ENCODE measurements at regions not wholly inside any gene's neighbourhood (a gene's known extent, or its start where the extent isn't known, plus 50 kb on each side); places are given as distances from the start of the nearest gene placed in this dataset.
A peak's percentile ranks its signal among the peaks of the same experiment; 100 is the strongest.

- Histone ChIP-seq H3K4me3 (ENCODE audit: low read length) (no peak overlapping the region), H3K36me3 (ENCODE audit: control insufficient read depth, insufficient read depth, low read length) (no peaks in the 10 kb centered on the region), H3K27me3 (ENCODE audit: control insufficient read depth, insufficient read depth, low read length) (no peaks in the 10 kb centered on the region), H3K4me1 (ENCODE audit: control insufficient read depth, insufficient read depth, low read length) (peaks cover 3% of the 10 kb centered on the region), H3K27ac (ENCODE audit: low read length) (no peak overlapping the region), H3K9me3 (replicated peaks; ENCODE audit: control insufficient read depth, low read depth, low read length) (no peaks in the 10 kb centered on the region)
- 71% methylated on average over 5 of the region's 5 CpGs for WGBS (ENCODE audit: insufficient coverage)
- no peak for DNase-seq
Measured at GRCh38 chr2:147389218-147389617, 455.6 kb upstream of the ACVR2A start.

- Histone ChIP-seq H3K36me3 (ENCODE audit: control insufficient read depth, insufficient read depth, low read length) (no peaks in the 10 kb centered on the region), H3K27ac (ENCODE audit: low read length) (no peak overlapping the region), H3K4me1 (ENCODE audit: control insufficient read depth, insufficient read depth, low read length) (peaks cover 3% of the 10 kb centered on the region), H3K4me3 (ENCODE audit: low read length) (no peak overlapping the region), H3K9me3 (replicated peaks; ENCODE audit: control insufficient read depth, low read depth, low read length) (no peaks in the 10 kb centered on the region), H3K27me3 (ENCODE audit: control insufficient read depth, insufficient read depth, low read length) (no peaks in the 10 kb centered on the region)
- no peak for DNase-seq
- WGBS (ENCODE audit: insufficient coverage) = no CpG with 5 or more reads among the region's 2 CpGs
Measured at GRCh38 chr2:147388217-147388616, 456.6 kb upstream of the ACVR2A start.

DNA sequence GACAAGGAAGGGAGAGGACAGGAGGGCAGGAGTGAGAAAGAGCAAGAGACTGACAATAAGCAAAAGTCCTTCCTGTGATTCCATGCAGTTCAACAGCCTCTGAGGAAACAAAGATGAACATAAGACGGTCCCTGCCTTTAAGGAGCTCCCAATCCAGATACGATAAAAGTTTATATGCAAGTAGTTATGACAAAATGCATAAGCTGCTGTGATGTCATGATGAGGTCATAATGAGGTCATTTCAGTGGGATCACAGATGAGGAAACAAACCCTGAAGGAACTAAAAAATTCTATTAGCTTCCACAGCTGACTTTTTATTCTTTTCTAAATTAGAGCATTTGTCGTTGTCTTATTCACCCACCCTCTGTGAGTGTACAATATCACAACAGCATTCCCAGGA lies 458.5 kb upstream of the ACVR2A start:
- Histone ChIP-seq H3K27ac (ENCODE audit: low read length) (no peak overlapping the region), H3K9me3 (replicated peaks; ENCODE audit: control insufficient read depth, low read depth, low read length) (no peaks in the 10 kb centered on the region), H3K36me3 (ENCODE audit: control insufficient read depth, insufficient read depth, low read length) (no peaks in the 10 kb centered on the region), H3K4me3 (ENCODE audit: low read length) (no peak overlapping the region), H3K4me1 (ENCODE audit: control insufficient read depth, insufficient read depth, low read length) (peaks cover 3% of the 10 kb centered on the region), H3K27me3 (ENCODE audit: control insufficient read depth, insufficient read depth, low read length) (no peaks in the 10 kb centered on the region)
- 95% methylated on average over 2 of the region's 3 CpGs for WGBS (ENCODE audit: insufficient coverage)
- no peak for DNase-seq

- no peak overlapping the region for H3K27ac ChIP-seq (ENCODE audit: low read length)
- WGBS (ENCODE audit: insufficient coverage) = no CpG with 5 or more reads among the region's 1 CpG
- no peak overlapping the region for H3K4me3 ChIP-seq (ENCODE audit: low read length)
- no peak for DNase-seq
- no peaks in the 10 kb centered on the region for H3K27me3 ChIP-seq (ENCODE audit: control insufficient read depth, insufficient read depth, low read length)
- H3K36me3 ChIP-seq (ENCODE audit: control insufficient read depth, insufficient read depth, low read length) = no peaks in the 10 kb centered on the region
- H3K9me3 ChIP-seq (replicated peaks; ENCODE audit: control insufficient read depth, low read depth, low read length) = no peaks in the 10 kb centered on the region
- H3K4me1 ChIP-seq (ENCODE audit: control insufficient read depth, insufficient read depth, low read length) = peaks cover 3% of the 10 kb centered on the region
Measured at GRCh38 chr2:147385600-147385999, 459.2 kb upstream of the ACVR2A start.

DNA sequence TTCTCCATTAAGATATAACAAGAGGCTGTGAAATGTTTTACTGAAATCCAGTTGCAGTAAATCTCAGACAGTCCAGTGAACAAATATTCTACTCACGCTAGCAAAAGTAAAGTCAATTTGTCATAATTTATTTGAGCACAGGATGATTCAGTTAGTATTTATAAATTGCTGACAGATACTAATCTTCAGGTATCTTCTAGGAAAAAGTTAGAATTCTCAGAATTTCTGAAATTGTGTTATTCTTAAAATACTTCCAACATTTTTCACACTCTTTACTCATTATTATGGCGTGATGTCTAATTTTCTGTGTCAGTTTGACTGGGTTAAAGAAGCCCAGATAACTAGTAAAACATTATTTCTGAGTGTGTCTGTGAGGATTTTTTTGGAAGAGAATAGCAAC lies 460.2 kb upstream of the ACVR2A start:
- Histone ChIP-seq H3K4me1 (ENCODE audit: control insufficient read depth, insufficient read depth, low read length) (peaks cover 3% of the 10 kb centered on the region), H3K4me3 (ENCODE audit: low read length) (no peak overlapping the region), H3K27ac (ENCODE audit: low read length) (no peak overlapping the region), H3K36me3 (ENCODE audit: control insufficient read depth, insufficient read depth, low read length) (no peaks in the 10 kb centered on the region), H3K27me3 (ENCODE audit: control insufficient read depth, insufficient read depth, low read length) (no peaks in the 10 kb centered on the region), H3K9me3 (replicated peaks; ENCODE audit: control insufficient read depth, low read depth, low read length) (no peaks in the 10 kb centered on the region)
- DNase-seq = no peak
- no CpG with 5 or more reads among the region's 2 CpGs for WGBS (ENCODE audit: insufficient coverage)

GRCh38 chr2:147382322-147382948 lies 462.4 kb upstream of the ACVR2A start:
- H3K27me3 ChIP-seq (ENCODE audit: control insufficient read depth, insufficient read depth, low read length) = no peaks in the 10 kb centered on the region
- H3K4me3 ChIP-seq (ENCODE audit: low read length) = no peak overlapping the region
- H3K4me1 ChIP-seq (ENCODE audit: control insufficient read depth, insufficient read depth, low read length) = no peaks in the 10 kb centered on the region
- DNase-seq = peak; percentile 5
- WGBS (ENCODE audit: insufficient coverage) = 75% methylated on average over 2 of the region's 3 CpGs
- no peaks in the 10 kb centered on the region for H3K9me3 ChIP-seq (replicated peaks; ENCODE audit: control insufficient read depth, low read depth, low read length)
- no peak overlapping the region for H3K27ac ChIP-seq (ENCODE audit: low read length)
- H3K36me3 ChIP-seq (ENCODE audit: control insufficient read depth, insufficient read depth, low read length) = no peaks in the 10 kb centered on the region

DNA sequence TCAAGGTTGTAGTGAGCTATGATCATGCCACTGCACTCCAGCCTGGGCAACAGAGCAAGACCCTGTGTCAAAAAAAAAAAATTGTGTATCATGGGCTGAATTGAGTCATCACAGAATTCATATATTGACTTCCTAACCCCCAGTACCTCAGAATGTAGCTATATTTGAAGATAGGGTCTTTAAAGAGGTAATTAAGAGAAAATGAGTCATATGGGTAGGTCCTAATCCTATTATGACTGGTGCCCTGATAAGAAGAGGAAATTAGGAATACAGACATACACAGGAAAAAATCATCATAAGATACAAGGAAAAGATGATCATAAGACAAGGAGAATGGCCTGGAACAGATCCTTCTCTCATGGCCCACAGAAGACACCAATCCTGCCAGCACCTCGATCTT lies 466.4 kb upstream of the ACVR2A start:
- H3K9me3 ChIP-seq (replicated peaks; ENCODE audit: control insufficient read depth, low read depth, low read length) = no peaks in the 10 kb centered on the region
- H3K4me3 ChIP-seq (ENCODE audit: low read length) = no peak overlapping the region
- no CpG with 5 or more reads among the region's 1 CpG for WGBS (ENCODE audit: insufficient coverage)
- no peak overlapping the region for H3K27ac ChIP-seq (ENCODE audit: low read length)
- no peak for DNase-seq
- H3K4me1 ChIP-seq (ENCODE audit: control insufficient read depth, insufficient read depth, low read length) = no peaks in the 10 kb centered on the region
- H3K36me3 ChIP-seq (ENCODE audit: control insufficient read depth, insufficient read depth, low read length) = no peaks in the 10 kb centered on the region
- H3K27me3 ChIP-seq (ENCODE audit: control insufficient read depth, insufficient read depth, low read length) = no peaks in the 10 kb centered on the region

- no peaks in the 10 kb centered on the region for H3K27me3 ChIP-seq (ENCODE audit: control insufficient read depth, insufficient read depth, low read length)
- H3K27ac ChIP-seq (ENCODE audit: low read length) = no peak overlapping the region
- 0% methylated on average over 1 of the region's 1 CpG for WGBS (ENCODE audit: insufficient coverage)
- H3K4me1 ChIP-seq (ENCODE audit: control insufficient read depth, insufficient read depth, low read length) = no peaks in the 10 kb centered on the region
- no peak for DNase-seq
- no peaks in the 10 kb centered on the region for H3K9me3 ChIP-seq (replicated peaks; ENCODE audit: control insufficient read depth, low read depth, low read length)
- no peak overlapping the region for H3K4me3 ChIP-seq (ENCODE audit: low read length)
- H3K36me3 ChIP-seq (ENCODE audit: control insufficient read depth, insufficient read depth, low read length) = no peaks in the 10 kb centered on the region
Measured at GRCh38 chr2:147375073-147375472, 469.8 kb upstream of the ACVR2A start.

- peak overlapping the region; percentile 26 for H3K27ac ChIP-seq (ENCODE audit: low read length)
- H3K4me3 ChIP-seq (ENCODE audit: low read length) = no peak overlapping the region
- no peaks in the 10 kb centered on the region for H3K4me1 ChIP-seq (ENCODE audit: control insufficient read depth, insufficient read depth, low read length)
- H3K27me3 ChIP-seq (ENCODE audit: control insufficient read depth, insufficient read depth, low read length) = no peaks in the 10 kb centered on the region
- peak; percentile 85 for DNase-seq
- no peaks in the 10 kb centered on the region for H3K36me3 ChIP-seq (ENCODE audit: control insufficient read depth, insufficient read depth, low read length)
- H3K9me3 ChIP-seq (replicated peaks; ENCODE audit: control insufficient read depth, low read depth, low read length) = no peaks in the 10 kb centered on the region
Measured at GRCh38 chr2:147374423-147374811, 470.4 kb upstream of the ACVR2A start.

DNA sequence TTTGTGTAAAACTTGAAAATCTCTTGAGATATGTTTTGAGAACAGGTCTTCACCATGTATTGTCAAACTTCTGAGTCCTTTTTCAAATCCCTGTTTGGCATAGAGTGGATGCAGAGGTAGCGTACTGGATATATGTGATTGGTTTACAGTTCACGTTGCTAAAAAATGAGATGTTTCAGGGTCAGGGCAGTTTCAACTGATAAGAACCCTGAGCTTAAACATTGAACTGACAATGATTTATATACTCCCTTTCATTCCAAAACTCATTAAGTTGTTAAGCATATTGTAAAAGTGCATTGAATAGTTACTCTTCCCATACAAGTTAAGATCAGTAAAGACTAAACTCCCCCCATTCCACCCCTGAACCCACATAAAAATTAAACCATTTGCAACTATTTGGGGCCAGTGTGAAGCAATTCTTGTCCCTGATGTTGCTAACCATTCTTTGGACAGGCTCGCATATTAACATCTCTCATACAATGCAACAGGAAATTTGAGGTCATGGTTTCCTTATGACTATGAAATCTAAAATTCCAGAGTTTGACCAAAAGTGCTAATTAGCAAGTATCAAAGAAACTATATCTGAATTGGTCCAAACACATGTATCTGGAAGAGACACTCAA lies 470.9 kb upstream of the ACVR2A start:
- no peak overlapping the region for H3K4me3 ChIP-seq (ENCODE audit: low read length)
- H3K9me3 ChIP-seq (replicated peaks; ENCODE audit: control insufficient read depth, low read depth, low read length) = no peaks in the 10 kb centered on the region
- H3K27me3 ChIP-seq (ENCODE audit: control insufficient read depth, insufficient read depth, low read length) = no peaks in the 10 kb centered on the region
- no CpG with 5 or more reads among the region's 3 CpGs for WGBS (ENCODE audit: insufficient coverage)
- no peak overlapping the region for H3K27ac ChIP-seq (ENCODE audit: low read length)
- DNase-seq = no peak
- H3K36me3 ChIP-seq (ENCODE audit: control insufficient read depth, insufficient read depth, low read length) = no peaks in the 10 kb centered on the region
- no peaks in the 10 kb centered on the region for H3K4me1 ChIP-seq (ENCODE audit: control insufficient read depth, insufficient read depth, low read length)

DNA sequence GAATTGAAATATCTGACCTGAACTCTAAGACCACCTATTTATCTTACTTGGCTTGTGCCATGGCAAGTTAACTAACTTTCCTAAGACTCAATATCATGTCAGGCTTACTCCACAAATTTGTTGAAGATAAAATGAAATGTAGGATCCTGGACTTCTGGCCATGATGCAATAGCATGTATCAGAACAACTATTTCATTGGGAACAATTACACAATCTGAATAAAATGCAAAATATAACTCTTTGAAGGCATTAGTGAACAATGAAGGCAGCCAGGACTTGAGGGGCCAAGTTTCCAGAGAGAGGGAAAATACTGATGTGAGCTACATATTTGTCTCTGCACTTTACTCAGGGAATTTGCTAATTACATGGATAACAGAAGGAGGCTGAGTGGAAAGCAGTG lies 476.5 kb upstream of the ACVR2A start:
- no peaks in the 10 kb centered on the region for H3K27me3 ChIP-seq (ENCODE audit: control insufficient read depth, insufficient read depth, low read length)
- H3K4me3 ChIP-seq (ENCODE audit: low read length) = no peak overlapping the region
- H3K36me3 ChIP-seq (ENCODE audit: control insufficient read depth, insufficient read depth, low read length) = no peaks in the 10 kb centered on the region
- H3K27ac ChIP-seq (ENCODE audit: low read length) = no peak overlapping the region
- peaks cover 3% of the 10 kb centered on the region for H3K4me1 ChIP-seq (ENCODE audit: control insufficient read depth, insufficient read depth, low read length)
- H3K9me3 ChIP-seq (replicated peaks; ENCODE audit: control insufficient read depth, low read depth, low read length) = no peaks in the 10 kb centered on the region
- peak; percentile 29 for DNase-seq

Measured in muscle of leg (tissue), 3 donors.